GM19035 (cell line): ENCODE measurements at regions not wholly inside any gene's neighbourhood (a gene's known extent, or its start where the extent isn't known, plus 50 kb on each side); places are given as distances from the start of the nearest gene placed in this dataset.

Experiments
- ATAC-seq: cut with Tn5 transposase; IDR thresholded peaks from one replicate; pipeline ENCODE4 v1.9.1; 2021; ENCODE audit not compliant: unreplicated experiment

- no peak for ATAC-seq
These were observed 156.4 kb upstream of the ITGA4 start for GRCh38 chr2:181300600-181301291.

- ATAC-seq = peak; percentile 31
These were observed 153.0 kb upstream of the ITGA4 start for GRCh38 chr2:181304011-181304844.

GRCh38 chr2:181305301-181306123, 151.7 kb upstream of the ITGA4 start:
- ATAC-seq = peak; percentile 86

GRCh38 chr2:181306785-181307184, 150.4 kb upstream of the ITGA4 start:
- ATAC-seq = peak; percentile 23

GRCh38 chr2:181307203-181307991, 149.8 kb upstream of the ITGA4 start:
- ATAC-seq = no peak

- ATAC-seq = no peak
These were observed 148.2 kb upstream of the ITGA4 start for GRCh38 chr2:181308766-181309515.

- no peak for ATAC-seq
These were observed 147.6 kb upstream of the ITGA4 start for GRCh38 chr2:181309586-181309985.

- ATAC-seq = no peak
These were observed 146.2 kb upstream of the ITGA4 start for GRCh38 chr2:181310967-181311366.

- peak; percentile 15 for ATAC-seq
These were observed 145.3 kb upstream of the ITGA4 start for GRCh38 chr2:181311837-181312236.

GRCh38 chr2:181312515-181312927, 144.7 kb upstream of the ITGA4 start:
- ATAC-seq = peak; percentile 85

GRCh38 chr2:181313845-181314244, 143.3 kb upstream of the ITGA4 start:
- no peak for ATAC-seq

GRCh38 chr2:181314551-181314950, 142.6 kb upstream of the ITGA4 start:
- no peak for ATAC-seq

- ATAC-seq = no peak
These were observed 139.7 kb upstream of the ITGA4 start for GRCh38 chr2:181317511-181317910.

GRCh38 chr2:181318504-181319280, 138.5 kb upstream of the ITGA4 start:
- ATAC-seq = no peak

- no peak for ATAC-seq
These were observed 137.9 kb upstream of the ITGA4 start for GRCh38 chr2:181319286-181319685.

GRCh38 chr2:181320638-181321037, 136.5 kb upstream of the ITGA4 start:
- no peak for ATAC-seq

GRCh38 chr2:181324912-181325311, 132.3 kb upstream of the ITGA4 start:
- ATAC-seq = no peak

GRCh38 chr2:181326661-181327060, 130.5 kb upstream of the ITGA4 start:
- ATAC-seq = no peak

GRCh38 chr2:181330286-181330685, 126.9 kb upstream of the ITGA4 start:
- ATAC-seq = no peak
